Kidney (tissue), 13 donors: ENCODE measurements at regions not wholly inside any gene's neighbourhood (a gene's known extent, or its start where the extent isn't known, plus 50 kb on each side); places are given as distances from the start of the nearest gene placed in this dataset.
A peak's percentile ranks its signal among the peaks of the same experiment; 100 is the strongest.

Source experiments
- DNase-seq, 5 donors: peaks; one replicate each; pipeline ENCODE4 v3.0.0-alpha.2; 2013 to 2020
- FAIRE-seq: peaks from 2 replicates; lab custom pipeline; 2012; peaks lifted over from hg19 to GRCh38; lab: Jason Lieb, UNC
- H3K27ac ChIP-seq, 2 donors: one replicate each; pipeline ENCODE4 v1.7.0; 2013; ENCODE audit warnings: low read depth in 2 of 2, low read length in 2 of 2, inconsistent platforms in 1 of 2
- H3K27me3 ChIP-seq: one replicate; pipeline ENCODE4 v1.7.1; 2013; ENCODE audit warnings: low read length, inconsistent platforms; ENCODE audit not compliant: control insufficient read depth, insufficient read depth
- H3K36me3 ChIP-seq, 3 donors: one replicate each; pipeline versions ENCODE4 v1.7.0 to v1.7.1; 2013; ENCODE audit warnings: low read length in 3 of 3, control low read depth in 1 of 3, inconsistent platforms in 1 of 3; ENCODE audit not compliant: insufficient read depth in 3 of 3, control insufficient read depth in 2 of 3
- H3K4me1 ChIP-seq, 3 donors: one replicate each; pipeline versions ENCODE4 v1.7.0 to v1.7.1; 2013; ENCODE audit warnings: low read length in 3 of 3, inconsistent platforms in 1 of 3, low read depth in 1 of 3; ENCODE audit not compliant: control insufficient read depth in 2 of 3, insufficient read depth in 2 of 3
- H3K4me3 ChIP-seq, 3 donors: one replicate each; pipeline versions ENCODE4 v1.7.0 to v1.8.1; 2013; ENCODE audit warnings: low read length in 3 of 3, control low read depth in 1 of 3, inconsistent platforms in 1 of 3
- H3K9ac ChIP-seq, 3 donors: one replicate each; pipeline versions ENCODE4 v1.7.0 to v1.7.1; 2013; ENCODE audit warnings: low read length in 3 of 3, control low read depth in 1 of 3, inconsistent platforms in 1 of 3
- H3K9me3 ChIP-seq, 3 donors: one replicate each; pipeline versions ENCODE4 v1.7.0 to v1.7.1; 2013; ENCODE audit warnings: low read length in 3 of 3, control low read depth in 1 of 3, inconsistent platforms in 1 of 3; ENCODE audit not compliant: control insufficient read depth in 2 of 3, insufficient read depth in 1 of 3
- intact Hi-C: fragments of 100-400 bp; cut with DNase I; formaldehyde crosslinking; loops from one replicate; pipeline ENCODE4 v1.11.1; 2022
- TF ChIP-seq, protein P1 (sequence below): IDR thresholded peaks from 3 replicates; pipeline ENCODE4 v1.5.1; 2012; ENCODE audit warnings: mild to moderate bottlenecking, moderate library complexity, borderline replicate concordance; ENCODE audit not compliant: insufficient read depth; ENCODE audit errors: extremely low read depth
- donor health status: control.
- donor health status: control.
- donor health status: control.
- donor health status: control.
- donor health status: control.
- donor health status: DM: yes; HTN: yes; CAD: no.
- donor health status: Normal renal cell carcinoma (clear cell type).

- FAIRE-seq = no peak
- H3K4me1 ChIP-seq = no peaks in the 10 kb centered on the region
- no peaks in the 10 kb centered on the region for H3K36me3 ChIP-seq
- no peak overlapping the region for H3K27ac ChIP-seq
- no peak overlapping the region for H3K4me3 ChIP-seq
- no peak overlapping the region for H3K9ac ChIP-seq
- TF ChIP-seq, protein P1, sequence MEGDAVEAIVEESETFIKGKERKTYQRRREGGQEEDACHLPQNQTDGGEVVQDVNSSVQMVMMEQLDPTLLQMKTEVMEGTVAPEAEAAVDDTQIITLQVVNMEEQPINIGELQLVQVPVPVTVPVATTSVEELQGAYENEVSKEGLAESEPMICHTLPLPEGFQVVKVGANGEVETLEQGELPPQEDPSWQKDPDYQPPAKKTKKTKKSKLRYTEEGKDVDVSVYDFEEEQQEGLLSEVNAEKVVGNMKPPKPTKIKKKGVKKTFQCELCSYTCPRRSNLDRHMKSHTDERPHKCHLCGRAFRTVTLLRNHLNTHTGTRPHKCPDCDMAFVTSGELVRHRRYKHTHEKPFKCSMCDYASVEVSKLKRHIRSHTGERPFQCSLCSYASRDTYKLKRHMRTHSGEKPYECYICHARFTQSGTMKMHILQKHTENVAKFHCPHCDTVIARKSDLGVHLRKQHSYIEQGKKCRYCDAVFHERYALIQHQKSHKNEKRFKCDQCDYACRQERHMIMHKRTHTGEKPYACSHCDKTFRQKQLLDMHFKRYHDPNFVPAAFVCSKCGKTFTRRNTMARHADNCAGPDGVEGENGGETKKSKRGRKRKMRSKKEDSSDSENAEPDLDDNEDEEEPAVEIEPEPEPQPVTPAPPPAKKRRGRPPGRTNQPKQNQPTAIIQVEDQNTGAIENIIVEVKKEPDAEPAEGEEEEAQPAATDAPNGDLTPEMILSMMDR = no peak
- no peak for DNase-seq
- H3K27me3 ChIP-seq = no peaks in the 10 kb centered on the region
- intact Hi-C loops = no loop called here
- peaks cover 0 to 10% (median 2%) of the 10 kb centered on the region in 3 donors for H3K9me3 ChIP-seq
These were observed 211.1 kb upstream of the ZNF804B start for GRCh38 chr7:88548399-88548798.

DNA sequence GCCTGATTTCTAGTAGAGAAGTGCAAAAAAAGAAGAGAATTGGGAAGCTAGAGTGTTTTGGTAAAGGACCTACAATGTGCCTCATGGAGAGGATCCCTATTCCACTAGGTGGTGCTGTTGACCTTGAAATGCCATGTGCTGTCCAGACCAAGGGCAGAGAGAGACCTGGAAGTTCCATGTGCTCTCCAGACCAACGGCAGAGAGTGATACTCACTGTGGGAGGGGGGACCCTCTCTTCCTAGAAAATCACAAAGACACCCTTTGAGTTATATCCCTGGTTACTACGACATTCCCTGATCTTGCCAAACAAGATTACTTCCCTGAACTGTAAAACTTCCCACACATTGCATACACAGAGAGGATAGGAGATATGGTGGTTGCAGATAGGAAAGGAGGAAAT, 212.7 kb upstream of the ZNF804B start:
- Histone ChIP-seq H3K9ac (no peak overlapping the region), H3K9me3 (peaks cover 0 to 11% (median 2%) of the 10 kb centered on the region in 3 donors), H3K4me3 (no peak overlapping the region), H3K27ac (no peak overlapping the region), H3K4me1 (no peaks in the 10 kb centered on the region), H3K36me3 (no peaks in the 10 kb centered on the region), H3K27me3 (no peaks in the 10 kb centered on the region)
- FAIRE-seq = no peak
- TF ChIP-seq, protein P1 = peak; percentile 31
- intact Hi-C loops = no loop called here
- DNase-seq = no peak

DNA sequence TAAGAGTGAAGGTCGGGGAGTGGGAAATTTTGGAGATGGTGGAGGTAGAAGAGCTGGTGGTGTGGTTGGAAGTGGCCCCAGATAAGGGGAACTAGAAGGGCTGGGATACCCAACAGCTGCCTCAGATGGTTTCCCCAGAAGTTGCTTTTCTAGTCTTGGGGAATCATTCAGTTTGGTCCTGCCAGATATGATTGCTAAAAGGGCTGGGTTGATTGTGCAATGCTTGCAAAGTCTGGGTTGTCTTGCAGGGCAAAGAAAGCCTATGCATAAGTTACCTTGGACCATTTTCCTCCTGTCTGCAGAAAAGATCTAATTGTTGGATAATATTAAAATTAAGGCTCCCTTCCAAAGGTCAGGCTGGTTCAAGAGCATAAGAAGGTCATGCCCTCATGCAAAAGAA, 213.8 kb upstream of the ZNF804B start:
- H3K9me3 ChIP-seq = peaks cover 0 to 13% (median 2%) of the 10 kb centered on the region in 3 donors
- TF ChIP-seq, protein P1 = no peak
- H3K9ac ChIP-seq = no peak overlapping the region
- no peak overlapping the region for H3K27ac ChIP-seq
- H3K4me1 ChIP-seq = no peaks in the 10 kb centered on the region
- H3K27me3 ChIP-seq = no peaks in the 10 kb centered on the region
- DNase-seq (no peak), FAIRE-seq (no peak)
- H3K36me3 ChIP-seq = no peaks in the 10 kb centered on the region
- no peak overlapping the region for H3K4me3 ChIP-seq
- intact Hi-C loops = no loop called here

GRCh38 chr7:88540012-88540411, 219.5 kb upstream of the ZNF804B start:
- DNase-seq (peak in 4 of 5 donors; percentile 45 to 91 (median 64)), FAIRE-seq (no peak)
- H3K4me3 ChIP-seq = no peak overlapping the region
- H3K27ac ChIP-seq = no peak overlapping the region
- no peaks in the 10 kb centered on the region for H3K27me3 ChIP-seq
- intact Hi-C loops = no loop called here
- no peaks in the 10 kb centered on the region for H3K36me3 ChIP-seq
- H3K9ac ChIP-seq = no peak overlapping the region
- peaks cover 0 to 3% (median 2%) of the 10 kb centered on the region in 3 donors for H3K9me3 ChIP-seq
- no peaks in the 10 kb centered on the region for H3K4me1 ChIP-seq
- TF ChIP-seq, protein P1 = no peak
